NOMO-1 treated with dmso at 0.1 percent for 144 hours (cell line): ENCODE measurements at regions not wholly inside any gene's neighbourhood (a gene's known extent, or its start where the extent isn't known, plus 50 kb on each side); places are given as distances from the start of the nearest gene placed in this dataset.

Experiments
- DNase-seq: peaks from one replicate; lab custom pipeline; 2025; ENCODE audit not compliant: unreplicated experiment; lab: John Stamatoyannopoulos, UW

DNA sequence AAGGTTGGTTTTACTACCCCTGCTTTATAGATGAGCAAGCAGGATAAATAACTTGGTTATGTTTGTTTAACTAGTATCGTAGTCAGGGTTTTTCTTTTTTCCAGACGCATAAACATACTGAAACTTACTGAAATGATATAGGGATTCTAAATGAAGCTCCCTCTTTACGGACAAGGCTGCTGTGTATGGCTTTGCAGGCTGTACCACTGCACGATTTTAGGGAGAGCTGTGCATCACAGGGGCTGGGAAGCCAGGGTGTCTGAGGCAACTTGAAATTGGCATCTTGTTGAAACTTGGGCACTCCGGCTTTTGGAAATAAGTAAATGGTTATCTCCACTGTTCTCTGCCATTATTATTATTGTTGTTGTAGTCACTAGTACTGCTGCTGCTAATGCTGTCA, 218.1 kb upstream of the CDH8 start:
- no peak for DNase-seq

DNA sequence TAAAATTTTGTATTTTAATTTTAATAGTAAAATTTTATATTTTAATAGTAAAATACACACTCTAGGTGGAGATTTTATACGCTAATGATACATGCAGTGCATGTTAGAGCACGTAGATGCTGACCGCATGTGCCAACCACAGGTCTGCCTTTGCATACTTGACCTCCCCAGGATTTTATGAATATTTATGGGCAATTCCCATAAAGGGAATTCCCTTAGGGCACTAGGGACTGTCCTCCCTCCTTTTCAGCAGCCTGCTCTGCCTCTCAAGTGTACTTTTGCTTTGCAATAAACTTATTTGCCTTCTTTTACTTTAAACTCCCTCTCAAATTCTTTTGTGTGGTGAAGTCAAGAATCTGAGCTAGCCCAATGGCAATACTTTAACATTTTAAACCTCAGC, 217.7 kb upstream of the CDH8 start:
- no peak for DNase-seq

GRCh38 chr16:62249069-62249468, 212.8 kb upstream of the CDH8 start:
- DNase-seq, result no peak

GRCh38 chr16:62240722-62241121, 204.5 kb upstream of the CDH8 start:
- no peak for DNase-seq

DNA sequence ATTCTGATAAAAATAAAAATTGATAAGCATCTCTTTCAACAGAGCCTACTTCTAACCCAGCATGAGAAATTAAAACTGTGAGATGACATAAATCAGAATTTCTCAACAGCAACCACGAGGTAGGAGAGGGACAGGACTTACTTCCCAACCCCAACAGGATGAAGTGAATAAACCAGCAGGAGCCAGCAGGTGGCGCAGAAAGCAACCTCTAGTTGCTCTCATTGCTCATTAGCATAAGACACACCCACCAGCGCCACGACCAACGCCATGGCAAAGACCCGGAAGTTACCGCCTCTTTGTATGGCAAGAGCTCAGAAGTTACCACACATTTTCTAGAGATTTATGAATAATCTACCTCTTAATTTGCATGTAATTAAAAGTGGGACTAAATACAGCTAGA, 189.4 kb upstream of the CDH8 start:
- DNase-seq, result peak; percentile 24

DNA sequence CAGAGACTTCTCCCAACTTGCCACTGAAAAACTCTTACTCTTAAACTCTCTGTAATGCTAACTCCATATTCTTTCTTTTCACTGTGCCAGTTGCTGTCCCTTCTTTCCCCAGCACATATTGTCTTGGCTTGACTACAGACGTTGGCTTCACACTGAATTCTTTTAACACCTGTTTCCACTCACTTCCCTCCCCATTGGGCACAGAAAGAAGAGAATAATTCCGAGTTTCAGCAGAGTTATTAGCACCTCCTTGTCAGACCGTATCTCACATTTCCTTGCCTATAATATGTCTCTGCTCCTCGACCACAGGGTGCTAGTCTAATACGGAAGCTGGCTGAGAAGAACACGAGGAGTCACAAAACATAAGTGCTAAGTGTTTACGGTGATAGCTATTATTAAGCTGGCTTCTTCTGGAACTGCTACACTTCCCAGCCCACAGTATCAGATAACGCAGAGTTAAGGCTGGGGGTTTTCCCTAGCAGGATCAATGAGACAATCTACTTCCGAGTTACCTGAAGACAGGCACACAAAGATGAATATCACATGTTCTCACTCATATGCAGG, 188.5 kb upstream of the CDH8 start:
- DNase-seq, result no peak

DNA sequence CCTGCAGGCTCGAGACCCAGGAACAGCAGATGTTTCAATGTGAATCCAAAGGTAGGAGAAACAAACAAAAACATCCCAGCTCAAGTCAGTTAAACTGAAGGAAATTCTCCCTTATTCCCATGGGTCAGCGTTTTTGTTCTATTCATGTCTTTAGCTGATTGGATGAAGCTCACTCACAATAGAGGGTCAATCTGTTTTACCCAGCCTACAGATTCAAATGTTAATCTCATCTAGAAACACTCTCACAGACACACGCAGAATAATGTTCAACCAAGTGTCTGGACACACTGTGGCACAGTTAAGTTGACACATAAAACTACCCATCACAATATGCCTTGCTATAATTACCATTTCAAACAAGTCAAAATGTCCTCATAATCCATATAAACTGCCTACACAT, 180.6 kb upstream of the CDH8 start:
- no peak for DNase-seq

DNA sequence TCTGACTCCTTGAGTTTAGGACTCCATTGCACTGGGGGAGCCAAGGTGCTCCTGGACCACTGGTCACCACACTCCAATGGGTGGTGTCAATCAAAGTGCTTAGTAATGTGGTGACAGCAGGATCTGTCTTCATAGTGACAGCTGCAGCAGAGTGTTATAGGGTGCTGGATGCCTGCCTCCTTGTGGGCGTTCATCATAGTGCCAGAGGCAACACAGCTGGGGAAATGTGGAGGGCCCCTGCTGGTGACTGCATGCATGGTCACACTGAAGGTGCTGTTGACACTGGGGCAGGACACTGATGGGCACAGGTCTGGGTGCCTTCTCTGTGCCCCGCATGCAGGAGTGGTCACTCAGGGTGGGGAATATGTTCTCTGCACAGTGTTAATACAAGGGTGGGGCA, 177.5 kb upstream of the CDH8 start:
- DNase-seq, result no peak

DNA sequence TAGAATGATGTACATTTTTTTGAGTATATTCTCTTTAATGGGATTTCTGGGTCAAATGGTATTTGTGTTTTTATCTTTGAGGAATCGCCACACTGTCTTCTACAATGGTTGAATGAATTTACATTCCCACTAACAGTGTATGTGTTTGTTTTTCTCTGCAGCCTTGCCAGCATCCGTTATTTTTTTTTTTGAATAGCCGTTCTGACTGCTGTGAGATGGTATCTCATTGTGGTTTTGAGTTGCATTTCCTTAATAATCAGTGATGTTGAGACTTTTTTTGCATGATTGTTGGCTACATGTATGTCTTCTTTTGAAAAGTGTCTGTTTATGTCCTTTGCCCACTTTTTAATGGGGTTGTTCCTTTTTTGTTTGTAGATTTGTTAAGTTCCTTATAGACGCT, 172.7 kb upstream of the CDH8 start:
- DNase-seq, result no peak

- no peak for DNase-seq
Observed at GRCh38 chr16:62205459-62205858, 169.2 kb upstream of the CDH8 start.

DNA sequence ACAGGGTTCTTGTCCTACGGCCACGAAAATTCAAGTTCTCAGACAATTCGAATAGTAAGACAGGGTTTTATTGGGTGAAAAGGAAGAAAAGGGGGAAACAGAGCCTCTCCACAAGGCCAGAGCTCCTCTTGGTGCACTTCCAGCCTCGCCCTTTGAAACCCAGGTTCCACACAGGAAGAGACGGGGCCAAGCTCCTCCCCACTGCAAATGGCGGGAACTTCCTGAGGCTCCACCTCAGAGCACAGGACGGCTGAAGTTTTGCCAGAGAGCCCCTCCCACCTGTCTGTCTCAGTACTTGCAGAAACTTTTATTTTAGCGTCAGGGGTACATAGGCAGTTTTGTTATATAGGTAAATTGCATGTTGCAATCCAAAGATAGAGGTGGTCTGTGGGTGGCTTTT, 165.7 kb upstream of the CDH8 start:
- DNase-seq, result no peak

GRCh38 chr16:62194828-62195227, 158.6 kb upstream of the CDH8 start:
- no peak for DNase-seq

- no peak for DNase-seq
Observed at GRCh38 chr16:62190426-62190825, 154.2 kb upstream of the CDH8 start.

DNA sequence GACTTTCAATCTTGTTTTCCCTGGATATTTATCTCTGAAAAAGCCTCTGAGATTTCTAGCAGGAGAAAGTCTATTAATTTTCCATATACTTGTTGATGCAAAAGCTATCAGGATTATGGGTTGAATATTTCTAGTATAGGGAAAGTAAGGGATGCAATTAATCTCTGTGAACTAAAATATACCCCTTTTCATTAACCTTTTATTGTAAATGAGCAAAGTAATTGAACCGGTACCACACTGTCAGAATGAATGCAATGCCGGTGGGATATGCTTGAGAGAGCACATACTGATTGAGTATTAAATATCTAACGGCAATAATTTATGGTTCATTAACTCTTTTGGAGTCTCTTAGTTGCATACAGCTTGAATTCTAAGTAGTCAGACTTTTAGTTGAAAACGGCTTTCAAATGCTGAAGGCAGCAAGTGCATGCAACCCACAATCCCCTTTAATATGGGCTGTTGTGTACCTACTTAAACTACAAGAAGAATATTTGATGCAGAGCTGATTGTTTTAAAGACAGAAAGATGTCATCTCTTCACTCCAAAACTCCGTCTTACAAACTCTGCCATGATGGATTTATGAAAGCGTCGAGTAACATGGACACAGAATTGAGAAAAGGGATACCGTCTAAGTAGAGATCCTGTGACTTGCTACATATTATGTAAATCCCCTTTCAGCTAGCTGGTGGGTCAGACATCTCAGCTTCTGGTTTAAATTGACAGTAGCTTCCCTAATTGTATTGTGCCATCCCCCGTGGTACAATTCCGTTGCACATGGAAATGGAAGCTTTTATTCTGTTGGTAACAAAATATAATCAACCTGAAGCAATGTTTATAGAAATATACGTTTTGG, 141.3 kb upstream of the CDH8 start:
- DNase-seq, result no peak

GRCh38 chr16:62170642-62171041, 134.4 kb upstream of the CDH8 start:
- no peak for DNase-seq

DNA sequence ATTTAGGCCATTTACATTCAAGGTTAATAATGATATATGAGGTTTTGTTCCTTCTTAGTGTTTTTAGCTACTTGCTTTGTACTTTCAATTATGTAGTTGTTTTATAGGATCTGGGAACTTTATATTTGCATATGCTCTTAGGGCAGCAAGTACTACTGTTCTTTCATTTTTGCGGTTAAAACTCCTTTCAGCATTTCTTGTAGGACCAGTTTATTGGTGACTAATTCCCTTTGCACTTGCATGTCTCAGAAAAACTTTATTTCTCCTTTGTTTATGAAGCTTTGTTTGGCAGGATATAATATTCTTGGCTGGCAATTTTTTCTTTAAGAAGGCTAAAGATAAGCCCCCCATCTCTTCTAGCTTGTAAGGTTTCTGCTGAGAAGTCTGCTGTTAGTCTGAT, 131.3 kb upstream of the CDH8 start:
- DNase-seq, result no peak

GRCh38 chr16:62157544-62157943, 121.3 kb upstream of the CDH8 start:
- no peak for DNase-seq

DNA sequence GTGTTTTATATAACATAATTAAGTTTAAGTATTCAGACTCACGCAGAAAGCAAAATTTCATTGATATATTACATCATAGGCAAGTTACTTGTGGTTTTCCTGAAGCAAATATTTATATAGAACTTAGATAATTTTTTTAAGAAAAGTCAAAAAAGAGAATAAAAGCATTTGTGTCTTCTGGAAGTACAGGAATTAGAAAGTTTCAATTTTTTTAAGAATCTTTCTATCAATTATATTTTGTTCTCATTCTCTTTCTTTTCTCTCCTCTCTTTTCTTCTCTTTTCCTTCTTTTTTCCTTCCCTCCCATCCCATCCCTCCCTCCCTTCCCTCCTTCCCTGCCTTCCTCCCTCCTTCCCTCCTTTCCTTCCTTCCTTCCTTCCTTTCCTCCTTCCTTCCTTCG, 120.7 kb upstream of the CDH8 start:
- no peak for DNase-seq

DNA sequence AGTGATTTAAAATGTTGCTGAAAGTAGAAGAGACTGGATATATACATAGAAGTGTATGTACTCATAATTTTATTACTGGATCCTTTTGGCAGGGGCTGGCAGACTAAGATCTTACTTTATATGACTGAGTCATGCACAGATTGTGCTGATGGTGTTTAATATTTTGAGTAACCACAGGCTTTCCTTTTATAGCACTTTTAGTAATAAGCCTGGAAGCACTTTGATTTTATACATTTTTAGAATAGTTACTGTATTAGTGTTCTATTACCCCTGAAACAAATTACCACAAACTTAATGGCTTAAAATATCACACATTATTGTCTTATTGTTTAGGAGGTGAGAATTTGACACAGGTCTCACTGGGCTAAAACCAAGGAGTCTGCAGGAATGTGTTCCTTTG, 113.4 kb upstream of the CDH8 start:
- DNase-seq, result no peak

DNA sequence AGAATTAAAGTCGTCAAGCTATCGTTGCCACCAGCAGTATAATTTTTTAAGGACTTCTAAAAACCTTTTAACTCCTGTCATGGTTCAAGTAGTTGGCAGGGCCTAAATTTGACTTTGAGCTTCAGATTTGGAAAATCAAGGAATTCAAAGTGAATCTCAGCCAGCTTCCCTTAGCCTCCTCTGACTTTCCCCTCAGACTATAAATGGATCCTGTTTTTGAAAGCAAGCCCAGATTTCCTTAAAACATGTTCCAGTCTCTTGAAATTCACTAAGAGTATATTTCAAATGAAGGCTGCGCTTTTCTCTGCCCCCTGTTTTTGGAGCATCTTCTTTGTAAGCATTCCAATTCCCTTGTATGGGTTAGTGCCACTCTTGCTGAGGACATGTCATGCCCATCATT, 101.8 kb upstream of the CDH8 start:
- no peak for DNase-seq

- no peak for DNase-seq
Observed at GRCh38 chr16:62135911-62136310, 99.7 kb upstream of the CDH8 start.

DNA sequence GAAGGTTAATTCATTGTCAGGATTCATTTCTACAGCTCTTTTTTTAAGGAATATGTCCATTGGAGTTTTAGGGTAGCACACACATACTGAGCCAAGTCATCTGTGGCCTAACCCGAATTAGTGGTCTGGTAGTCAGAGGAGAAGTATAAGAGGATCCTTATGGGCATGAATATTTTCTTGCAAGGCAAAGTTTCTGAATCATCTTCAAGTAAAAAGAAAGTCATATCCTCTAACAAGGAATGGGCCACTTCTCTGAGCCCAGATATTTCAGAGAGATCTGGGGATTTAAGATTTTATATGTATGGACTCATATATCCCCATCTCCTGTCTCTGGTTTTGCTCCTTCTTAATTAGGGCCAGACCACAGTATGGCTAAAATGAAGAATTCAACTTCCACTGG, 99.2 kb upstream of the CDH8 start:
- no peak for DNase-seq

- DNase-seq, result no peak
Observed at GRCh38 chr16:62130101-62130500, 93.9 kb upstream of the CDH8 start.
